Ascending aorta (tissue), 2 donors: ENCODE measurements at regions not wholly inside any gene's neighbourhood (a gene's known extent, or its start where the extent isn't known, plus 50 kb on each side); places are given as distances from the start of the nearest gene placed in this dataset.

ENCODE experiments used
- DNase-seq, 2 donors: peaks; one replicate each; pipeline ENCODE4 v3.0.0-alpha.2; 2019; ENCODE audit warnings: low spot score in 2 of 2
- H3K27ac ChIP-seq, 2 donors: fragments of 200-600 bp; sonication (generic); one replicate each; pipeline ENCODE4 v1.5.1; 2016 to 2017; ENCODE audit warnings: mild to moderate bottlenecking in 1 of 2
- H3K27me3 ChIP-seq: fragments of 200-600 bp; sonication (generic); one replicate; pipeline ENCODE4 v1.5.1; 2017
- H3K36me3 ChIP-seq, 2 donors: fragments of 200-600 bp; sonication (generic); one replicate each; pipeline ENCODE4 v1.5.1; 2016
- H3K4me1 ChIP-seq, 2 donors: fragments of 200-600 bp; sonication (generic); one replicate each; pipeline ENCODE4 v1.5.1; 2016 to 2017; ENCODE audit warnings: mild to moderate bottlenecking in 1 of 2
- H3K4me3 ChIP-seq, 2 donors: fragments of 200-600 bp; sonication (generic); one replicate each; pipeline ENCODE4 v1.5.1; 2016 to 2017; ENCODE audit warnings: mild to moderate bottlenecking in 1 of 2
- H3K9me3 ChIP-seq, 2 donors: fragments of 200-600 bp; sonication (generic); one replicate each; pipeline ENCODE4 v1.5.1; 2016
- CTCF ChIP-seq, 3 experiments: fragments of 200-600 bp in 2 of 3; fragments of 450-650 bp in 1 of 3; sonication (generic) in 2 of 3; IDR thresholded peaks; one replicate each; pipeline ENCODE4 v1.5.1; 2016 to 2019; ENCODE audit warnings: antibody characterized with exemption in 3 of 3, mild to moderate bottlenecking in 1 of 3, moderate library complexity in 1 of 3
- intact Hi-C: fragments of 100-400 bp; cut with DNase I; formaldehyde crosslinking; loops from one replicate; pipeline ENCODE4 v1.15.1; 2023

- intact Hi-C loops, result no loop called here
- DNase-seq, result no peak
Observed at GRCh38 chr12:116466536-116466935, 92.6 kb upstream of the MAP1LC3B2 start.

GRCh38 chr12:116469344-116469743 lies 89.8 kb upstream of the MAP1LC3B2 start:
- Histone ChIP-seq H3K4me1 (no peaks in the 10 kb centered on the region), H3K27me3 (no peaks in the 10 kb centered on the region), H3K4me3 (no peak overlapping the region), H3K27ac (no peak overlapping the region), H3K36me3 (no peaks in the 10 kb centered on the region), H3K9me3 (no peaks in the 10 kb centered on the region)
- intact Hi-C loops, result no loop called here
- TF ChIP-seq CTCF (IDR thresholded peaks at IDR 0.05), result no peak
- no peak for DNase-seq

More at GRCh38 chr12:116466536-116466935, 92.6 kb upstream of the MAP1LC3B2 start:
- Histone ChIP-seq H3K4me1 (no peaks in the 10 kb centered on the region), H3K27me3 (no peaks in the 10 kb centered on the region), H3K36me3 (no peaks in the 10 kb centered on the region), H3K4me3 (no peak overlapping the region), H3K27ac (no peak overlapping the region), H3K9me3 (no peaks in the 10 kb centered on the region)
- TF ChIP-seq CTCF (IDR thresholded peaks at IDR 0.05), result no peak

- Histone ChIP-seq H3K9me3 (peaks cover 0 to 2% of the 10 kb centered on the region in 2 donors), H3K4me1 (no peaks in the 10 kb centered on the region), H3K27me3 (no peaks in the 10 kb centered on the region), H3K36me3 (no peaks in the 10 kb centered on the region), H3K27ac (no peak overlapping the region), H3K4me3 (no peak overlapping the region)
- no peak for TF ChIP-seq CTCF (IDR thresholded peaks at IDR 0.05)
- no peak for DNase-seq
- intact Hi-C loops, result no loop called here
Observed at GRCh38 chr12:116471544-116471943, 87.6 kb upstream of the MAP1LC3B2 start.

- intact Hi-C loops, result no loop called here
Observed at GRCh38 chr12:116472193-116472592, 87.0 kb upstream of the MAP1LC3B2 start.

GRCh38 chr12:116473416-116473815 lies 85.8 kb upstream of the MAP1LC3B2 start:
- Histone ChIP-seq H3K4me1 (no peaks in the 10 kb centered on the region), H3K27me3 (no peaks in the 10 kb centered on the region), H3K9me3 (peaks cover 0 to 9% of the 10 kb centered on the region in 2 donors), H3K27ac (no peak overlapping the region), H3K4me3 (no peak overlapping the region), H3K36me3 (no peaks in the 10 kb centered on the region)
- intact Hi-C loops, result no loop called here
- DNase-seq, result no peak
- no peak for TF ChIP-seq CTCF (IDR thresholded peaks at IDR 0.05)

More at GRCh38 chr12:116472193-116472592, 87.0 kb upstream of the MAP1LC3B2 start:
- no peak overlapping the region for H3K27ac ChIP-seq
- no peak for DNase-seq
- peaks cover 0 to 8% of the 10 kb centered on the region in 2 donors for H3K9me3 ChIP-seq
- H3K4me1 ChIP-seq, result no peaks in the 10 kb centered on the region
- no peak overlapping the region for H3K4me3 ChIP-seq
- H3K27me3 ChIP-seq, result no peaks in the 10 kb centered on the region
- H3K36me3 ChIP-seq, result no peaks in the 10 kb centered on the region
- no peak for TF ChIP-seq CTCF (IDR thresholded peaks at IDR 0.05)

GRCh38 chr12:116474331-116474730 lies 84.8 kb upstream of the MAP1LC3B2 start:
- H3K9me3 ChIP-seq, result peaks cover 0 to 9% of the 10 kb centered on the region in 2 donors
- intact Hi-C loops, result no loop called here
- DNase-seq, result no peak

More at GRCh38 chr12:116474331-116474730, 84.8 kb upstream of the MAP1LC3B2 start:
- H3K4me1 ChIP-seq, result no peaks in the 10 kb centered on the region
- TF ChIP-seq CTCF (IDR thresholded peaks at IDR 0.05), result no peak
- H3K27me3 ChIP-seq, result no peaks in the 10 kb centered on the region
- no peak overlapping the region for H3K4me3 ChIP-seq
- no peaks in the 10 kb centered on the region for H3K36me3 ChIP-seq
- H3K27ac ChIP-seq, result no peak overlapping the region
